Renal cortical epithelial cell (primary cell): ENCODE measurements at regions not wholly inside any gene's neighbourhood (a gene's known extent, or its start where the extent isn't known, plus 50 kb on each side); places are given as distances from the start of the nearest gene placed in this dataset.
"Not testable (repeated sequence)": the region's sequence is repeated elsewhere in the genome, so short reads cannot be mapped to it uniquely, and the experiment has no call there.

Experiments used
- DNase-seq: peaks from one replicate; pipeline ENCODE4 v3.0.0-alpha.2; 2011; ENCODE audit warnings: low read depth

DNA sequence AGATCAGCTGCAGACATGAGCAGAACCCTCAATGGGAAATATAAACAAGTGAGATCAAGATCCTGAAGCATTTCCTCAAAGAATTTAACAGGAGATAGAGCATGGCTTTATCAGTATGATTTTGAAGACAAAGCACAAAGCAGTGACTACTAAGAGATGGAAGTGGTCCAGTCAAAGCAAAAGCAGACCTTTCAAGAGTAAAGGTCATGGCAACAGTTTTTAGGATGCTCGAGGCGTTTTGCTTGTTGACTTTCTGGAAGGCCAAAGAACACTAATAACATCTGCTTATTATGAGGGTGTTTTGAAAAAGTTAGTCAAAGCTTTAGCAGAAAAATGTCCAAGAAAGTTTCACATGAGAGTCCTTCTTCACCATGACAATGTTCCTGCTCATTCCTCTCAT lies 128.5 kb downstream of the KCNE4 start:
- no peak for DNase-seq

DNA sequence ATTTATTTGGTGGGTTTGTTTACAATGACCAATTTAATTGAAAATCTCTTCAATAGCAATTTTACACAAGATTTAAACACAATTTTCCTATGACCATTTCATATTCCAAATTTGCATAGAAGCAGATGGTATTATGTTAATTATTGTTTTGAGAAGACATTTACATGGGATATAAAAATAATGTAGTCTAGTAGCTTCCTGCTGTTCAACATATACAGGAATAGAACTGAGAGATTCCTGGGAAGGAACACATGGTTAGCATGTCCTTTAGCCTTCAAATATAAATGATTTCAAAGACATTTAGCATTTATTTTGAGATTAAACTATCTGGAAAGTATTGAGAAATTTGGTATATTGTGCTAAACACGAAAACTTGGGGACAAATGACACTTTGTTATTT lies 129.6 kb downstream of the KCNE4 start:
- DNase-seq: no peak

DNA sequence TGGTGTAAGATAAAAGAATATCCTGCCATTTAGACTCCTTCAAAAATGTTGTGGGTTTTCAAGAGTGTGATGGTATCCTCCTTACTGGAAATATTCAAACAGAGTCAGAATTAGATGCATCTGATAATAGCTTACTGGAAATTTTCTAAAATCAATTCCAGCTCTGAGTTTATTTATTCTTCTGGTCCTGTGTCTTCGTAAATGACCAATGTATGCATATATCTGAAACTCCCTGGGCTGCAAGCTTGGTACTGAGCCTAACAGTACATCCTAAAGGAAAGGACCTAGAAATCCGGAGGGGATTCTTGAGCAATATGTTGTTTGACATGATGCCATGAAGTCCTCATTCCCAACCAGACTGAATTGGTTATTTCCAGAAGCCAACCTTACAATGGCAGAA lies 130.4 kb downstream of the KCNE4 start:
- DNase-seq: no peak

DNA sequence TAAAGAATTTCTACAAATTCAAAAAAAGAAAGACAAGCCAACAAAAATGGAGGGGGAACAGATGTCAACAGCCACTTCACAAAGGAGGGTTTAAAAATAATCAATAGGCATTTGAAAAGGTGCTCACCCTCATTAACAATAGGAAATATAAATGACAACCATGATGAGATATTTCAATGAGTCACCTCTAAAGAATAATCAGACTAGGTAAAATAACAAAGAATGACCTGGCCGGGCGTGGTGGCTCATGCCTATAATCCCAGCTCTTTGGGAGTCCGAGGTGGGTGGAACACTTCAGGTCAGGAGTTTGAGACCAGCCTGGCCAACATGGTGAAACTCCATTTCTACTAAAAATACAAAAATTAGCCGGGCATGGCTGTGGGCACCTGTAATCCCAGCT lies 133.6 kb downstream of the KCNE4 start:
- no peak for DNase-seq

DNA sequence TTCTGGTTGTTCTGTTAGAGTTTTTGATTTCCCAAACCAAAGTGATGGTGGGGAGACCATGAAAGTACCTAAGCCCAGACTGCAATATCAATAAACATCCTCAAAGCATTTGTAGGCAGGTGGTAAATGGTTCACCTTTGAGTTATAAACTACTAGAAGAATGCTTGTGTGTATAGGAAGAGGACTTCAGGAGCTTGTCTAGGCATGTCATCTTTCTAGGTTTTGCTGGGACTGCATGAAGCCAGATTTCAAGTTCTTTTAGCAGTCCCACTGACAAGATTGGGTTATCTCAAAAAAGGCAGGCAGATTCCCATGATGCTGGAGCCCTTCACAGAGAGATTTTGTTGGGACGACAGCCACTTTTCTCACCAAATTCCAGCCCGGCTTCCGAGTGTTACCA lies 135.3 kb downstream of the KCNE4 start:
- DNase-seq: no peak

DNA sequence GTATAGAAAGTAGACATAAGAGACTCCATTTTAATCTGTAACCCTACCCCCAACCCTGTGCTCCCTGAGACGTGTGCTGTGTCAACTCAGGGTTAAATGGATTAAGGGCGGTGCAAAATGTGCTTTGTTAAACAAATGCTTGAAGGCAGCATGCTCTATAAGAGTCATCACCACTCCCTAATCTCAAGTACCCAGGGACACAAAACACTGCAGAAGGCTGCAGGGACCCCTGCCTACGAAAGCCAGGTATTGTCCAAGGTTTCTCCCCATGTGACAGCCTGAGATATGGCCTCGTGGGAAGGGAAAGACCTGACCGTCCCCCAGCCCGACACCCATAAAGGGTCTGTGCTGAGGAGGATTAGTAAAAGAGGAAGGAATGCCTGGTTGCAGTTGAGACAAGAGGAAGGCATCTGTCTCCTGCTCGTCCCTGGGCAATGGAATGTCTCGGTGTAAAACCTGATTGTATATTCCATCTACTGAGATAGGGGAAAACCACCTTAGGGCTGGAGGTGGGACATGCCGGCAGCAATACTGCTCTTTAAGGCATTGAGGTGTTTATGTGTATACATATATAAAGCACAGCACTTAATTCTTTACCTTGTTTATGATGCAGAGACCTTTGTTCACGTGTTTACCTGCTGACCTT lies 138.7 kb downstream of the KCNE4 start:
- not testable (repeated sequence) for DNase-seq

DNA sequence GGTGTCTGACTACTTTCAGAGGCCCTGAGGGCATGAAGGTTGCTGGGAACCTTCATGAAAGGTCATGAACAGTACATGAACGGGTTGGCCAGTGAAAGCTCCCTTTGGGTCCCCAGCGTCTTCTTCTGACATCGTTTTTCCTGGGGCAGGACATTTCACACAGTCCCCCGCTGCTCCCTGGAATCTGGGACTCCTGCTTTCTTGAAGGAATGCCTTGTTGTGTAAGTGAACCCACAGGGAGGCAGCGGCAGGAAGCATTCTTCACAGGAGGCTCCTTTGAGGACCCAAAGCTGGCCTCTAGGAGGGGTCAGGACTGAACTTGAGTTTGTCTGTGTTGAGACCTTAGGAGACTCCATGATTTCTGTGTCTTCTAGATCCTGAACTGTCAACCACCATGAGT lies 144.3 kb downstream of the KCNE4 start:
- DNase-seq: no peak

DNA sequence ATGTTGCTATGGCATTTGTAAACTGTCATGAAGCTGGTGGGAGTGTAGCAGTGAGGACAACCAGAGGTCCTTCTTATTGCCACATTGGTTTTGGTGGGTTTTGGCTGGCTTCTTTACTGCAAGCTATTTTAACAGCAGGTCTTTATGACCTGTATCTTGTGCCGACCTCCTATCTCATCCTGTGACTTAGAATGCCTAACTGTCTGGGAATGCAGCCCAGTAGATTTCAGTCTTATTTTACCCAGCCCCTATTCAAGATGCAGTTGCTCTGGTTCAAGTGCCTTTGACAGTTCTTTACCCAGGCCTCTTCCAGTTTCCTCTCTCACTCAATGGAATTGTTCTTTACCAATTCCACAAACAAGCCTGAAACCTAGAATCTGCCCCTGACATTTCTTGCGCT lies 145.1 kb downstream of the KCNE4 start:
- DNase-seq: no peak

DNA sequence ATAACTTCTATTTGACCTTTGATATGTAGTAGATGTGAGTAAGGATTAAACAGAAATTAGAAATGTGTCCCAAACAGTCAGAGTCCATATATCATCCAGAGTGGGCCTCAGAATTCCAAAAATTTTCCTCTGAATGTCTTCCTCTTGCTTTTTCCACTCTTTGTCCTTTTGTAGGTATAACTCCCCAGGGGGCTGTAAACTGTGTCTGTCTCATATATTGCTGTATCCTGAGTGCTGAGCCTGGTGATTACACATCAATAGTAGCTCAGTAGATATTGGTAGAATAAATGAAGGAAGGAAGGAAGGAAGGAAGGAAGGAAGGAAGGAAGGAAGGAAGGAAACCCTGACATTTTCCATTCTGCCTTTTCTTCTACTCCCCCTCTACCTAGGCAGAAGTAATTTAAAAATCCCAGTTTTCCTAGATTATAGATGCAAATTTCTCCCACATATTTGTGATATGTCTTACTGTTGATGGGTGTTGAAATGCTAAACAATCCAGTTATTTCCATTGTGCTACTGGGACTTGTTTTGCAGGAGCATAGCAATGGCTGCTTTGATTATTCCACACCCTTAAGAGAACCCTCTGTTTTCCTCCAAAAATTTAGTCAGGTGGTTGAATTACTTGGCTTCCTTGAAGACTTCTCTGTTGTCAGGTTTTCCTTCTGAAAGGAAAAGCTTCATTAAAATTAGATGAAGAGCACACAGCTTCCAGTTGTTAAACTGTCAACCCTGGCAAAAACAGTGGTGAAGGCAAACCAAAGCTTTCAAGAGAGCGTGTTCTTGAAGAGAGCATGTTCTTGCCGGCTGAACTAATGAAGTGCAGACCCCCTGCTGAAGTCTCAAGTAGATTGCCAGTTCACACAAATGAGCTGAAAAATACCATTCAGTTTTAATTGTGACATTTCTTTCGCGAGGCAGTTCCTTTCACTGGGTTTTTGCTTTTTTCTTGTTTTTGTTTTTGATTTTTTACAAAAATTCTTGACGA lies 147.8 kb downstream of the KCNE4 start:
- no peak for DNase-seq

DNA sequence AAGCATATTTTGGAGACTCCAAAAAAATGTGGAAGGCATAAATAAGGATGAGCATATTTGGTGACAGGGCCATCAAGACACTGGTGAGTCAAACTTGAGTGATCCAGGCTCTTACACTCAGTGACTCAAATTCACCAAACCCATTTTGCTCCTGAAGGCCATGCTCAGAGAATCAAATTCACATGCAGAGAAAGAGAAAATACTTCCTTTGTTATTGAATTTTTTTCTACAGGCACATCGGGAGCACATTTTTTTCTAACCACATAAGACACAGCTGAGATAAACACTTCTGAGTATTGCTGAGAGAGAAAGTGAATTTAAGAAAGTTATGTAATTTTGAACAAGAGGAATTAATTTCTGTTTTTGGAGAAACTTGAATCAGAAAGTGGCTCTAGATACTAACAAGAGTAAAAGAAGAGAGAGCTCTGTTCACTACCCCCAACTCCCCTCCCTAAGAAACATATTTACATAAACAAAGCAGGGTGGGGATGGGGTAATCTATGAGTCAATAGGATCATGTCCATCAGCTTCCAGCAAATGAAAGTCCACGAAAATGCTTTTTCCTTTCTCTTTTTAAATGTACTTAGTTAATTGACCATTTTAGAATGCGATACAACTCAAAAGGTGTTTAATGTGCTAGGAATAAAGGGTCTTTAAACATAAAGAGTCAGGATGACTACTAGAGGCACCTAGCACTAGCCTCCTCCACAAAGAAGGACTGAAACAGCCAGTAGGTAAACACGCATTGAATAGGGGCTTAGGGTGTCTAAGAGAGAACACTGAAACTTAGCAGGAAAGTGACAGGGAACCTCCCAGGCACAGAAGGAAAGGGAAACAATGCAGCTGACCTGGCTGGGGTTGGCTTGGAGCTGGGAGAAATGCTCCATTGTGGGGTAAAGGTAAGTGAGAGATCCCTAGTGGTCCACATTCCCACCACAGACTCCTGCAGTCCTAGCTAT lies 152.3 kb downstream of the KCNE4 start:
- DNase-seq: no peak

DNA sequence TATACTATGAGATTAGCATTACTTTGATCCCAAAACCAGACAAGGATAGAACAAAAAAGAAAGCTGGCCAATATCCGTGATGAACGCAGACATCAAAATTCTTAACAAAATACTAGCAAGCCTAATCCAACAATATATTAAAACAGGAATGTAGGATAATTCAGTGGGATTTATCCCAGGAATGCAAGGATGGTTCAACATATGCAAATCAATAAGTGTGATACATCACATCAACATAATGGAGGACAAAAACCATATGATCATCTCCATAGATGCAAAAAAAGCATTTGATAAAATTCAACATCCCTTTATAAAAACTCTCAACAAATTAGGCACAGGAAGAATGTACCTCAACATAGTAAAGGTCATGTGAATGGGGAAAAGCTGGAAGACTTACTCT lies 158.5 kb downstream of the KCNE4 start:
- DNase-seq: no peak

DNA sequence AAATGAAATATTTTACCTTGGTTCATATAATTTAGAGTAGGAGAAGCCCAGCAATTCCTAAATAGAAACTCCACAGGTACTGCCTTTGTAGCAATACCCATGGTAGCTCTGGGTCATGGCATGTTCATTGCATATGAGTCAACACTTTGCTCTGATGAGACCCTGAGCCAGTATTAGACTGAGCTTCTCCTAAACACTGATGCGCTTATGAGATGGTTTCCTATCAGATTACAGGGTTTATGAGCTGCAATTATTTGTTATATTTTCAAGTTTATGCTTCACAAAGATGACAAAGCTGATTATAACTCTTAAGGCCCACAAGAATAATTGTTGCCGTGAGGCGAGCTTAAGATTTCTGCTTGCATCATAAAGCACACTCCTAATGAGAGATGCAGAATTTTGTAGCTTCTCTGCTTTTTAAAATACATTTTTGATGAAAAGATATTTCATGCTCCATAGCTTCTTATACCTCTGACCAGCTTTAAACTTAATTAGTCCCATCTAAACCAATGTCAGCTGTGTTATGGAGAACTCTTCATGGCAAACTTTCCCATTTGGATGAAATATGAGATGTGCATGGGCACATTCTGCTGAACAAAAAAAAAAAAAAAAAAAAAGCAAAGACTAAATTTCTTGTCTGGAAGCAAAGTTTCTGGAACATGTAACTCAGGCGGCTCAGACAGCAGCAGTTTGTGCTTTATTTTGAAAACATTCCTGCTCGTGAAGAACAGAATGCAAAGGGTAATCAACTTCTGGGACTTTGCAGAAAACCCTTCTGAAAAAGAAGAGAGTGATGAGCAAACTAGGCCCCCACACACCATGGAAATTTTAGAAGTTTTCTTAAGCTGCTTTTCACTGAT lies 162.6 kb downstream of the KCNE4 start:
- DNase-seq: no peak

DNA sequence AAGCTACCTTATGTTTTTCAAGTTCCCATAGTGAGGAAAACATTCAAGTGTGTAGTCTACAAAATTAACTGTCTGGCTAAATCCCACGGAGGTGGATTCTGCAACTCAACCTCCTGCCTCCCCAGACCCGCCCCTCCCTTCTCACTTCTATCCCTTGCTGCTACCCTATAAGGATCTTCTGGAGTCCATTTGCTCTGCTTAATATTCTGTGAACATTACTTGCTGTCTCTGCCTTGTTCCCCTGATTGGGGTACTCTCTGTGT lies 163.2 kb downstream of the KCNE4 start:
- no peak for DNase-seq

DNA sequence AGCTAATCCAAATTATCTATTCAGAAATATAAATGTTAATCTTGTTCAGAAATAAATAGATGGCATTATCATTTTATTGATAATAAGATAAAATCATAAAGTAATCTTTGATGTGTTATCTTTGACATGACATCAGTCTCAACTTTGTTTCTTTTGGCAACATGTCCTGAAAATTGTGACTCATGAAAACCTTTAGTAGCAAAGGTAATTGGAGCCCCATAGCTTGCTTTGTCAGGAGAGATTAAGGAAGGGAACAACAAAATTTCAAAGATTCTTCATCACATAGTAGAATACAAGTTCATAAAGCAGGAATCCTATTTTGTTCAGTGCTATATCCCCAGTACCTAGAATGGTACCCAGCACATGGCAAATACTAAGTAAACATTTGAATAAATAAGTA lies 165.4 kb downstream of the KCNE4 start:
- no peak for DNase-seq

DNA sequence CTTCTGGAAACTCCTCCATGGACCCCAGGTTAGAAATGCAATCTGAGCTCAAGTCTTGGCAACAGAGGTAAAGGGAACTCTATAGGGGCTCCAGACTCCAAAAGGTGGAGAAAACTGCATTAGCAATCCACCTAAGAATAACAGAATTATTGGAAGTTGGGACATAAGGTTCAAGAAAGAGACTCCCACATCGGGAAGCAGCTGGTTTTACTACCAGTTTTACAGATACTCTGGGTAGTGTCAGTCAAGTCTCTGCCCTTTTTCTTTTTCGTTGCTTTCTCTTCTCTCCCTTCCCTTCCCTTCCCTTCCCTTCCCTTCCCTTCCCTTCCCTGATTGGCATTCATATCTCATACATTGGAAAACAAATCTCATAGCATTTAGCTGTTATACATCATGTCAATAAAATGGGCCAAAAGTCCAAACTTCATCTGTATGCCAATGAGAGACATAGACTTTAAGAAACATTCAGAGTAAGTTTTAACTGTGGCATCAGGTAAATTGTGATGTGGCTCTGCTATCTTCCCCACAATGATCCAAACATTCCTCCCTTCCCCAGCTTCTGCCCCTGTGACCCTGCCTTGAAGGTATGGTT lies 166.7 kb downstream of the KCNE4 start:
- no peak for DNase-seq

DNA sequence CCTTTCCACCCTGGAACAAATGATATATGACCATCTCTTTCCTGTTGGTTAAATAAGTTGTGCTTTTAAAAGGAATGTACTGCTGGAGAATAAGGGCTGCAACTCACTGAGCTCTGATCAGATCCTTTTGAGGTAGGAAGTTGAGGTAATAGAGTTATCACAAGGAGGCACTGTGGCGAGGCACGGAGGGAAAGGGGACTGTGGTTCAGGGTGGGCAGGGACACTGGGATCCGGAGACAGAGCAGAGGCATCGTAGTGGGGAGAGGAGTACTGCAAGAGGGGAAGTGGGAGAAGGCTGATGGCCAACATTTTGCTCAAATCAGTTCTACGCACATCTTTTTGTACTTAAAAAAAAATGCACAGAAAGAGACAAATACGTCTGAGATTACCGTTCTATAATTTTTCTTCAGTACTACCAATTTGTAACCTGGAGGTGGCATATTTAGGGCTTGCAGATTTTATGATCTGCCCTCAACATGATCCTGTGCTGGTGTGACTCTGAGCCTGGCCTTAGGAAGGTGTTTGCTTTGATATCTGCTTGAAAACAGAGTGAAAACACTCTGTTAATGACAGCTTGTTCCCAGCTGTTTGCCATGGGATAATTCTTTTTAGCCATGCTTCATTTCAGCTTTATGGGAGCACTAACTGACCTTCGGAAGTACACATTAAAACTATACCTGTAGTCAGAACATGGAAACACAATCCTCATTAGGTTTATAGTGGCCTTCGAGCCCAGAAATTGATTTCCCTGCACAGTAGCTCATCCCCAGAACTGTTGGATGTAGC lies 168.1 kb downstream of the KCNE4 start:
- no peak for DNase-seq

DNA sequence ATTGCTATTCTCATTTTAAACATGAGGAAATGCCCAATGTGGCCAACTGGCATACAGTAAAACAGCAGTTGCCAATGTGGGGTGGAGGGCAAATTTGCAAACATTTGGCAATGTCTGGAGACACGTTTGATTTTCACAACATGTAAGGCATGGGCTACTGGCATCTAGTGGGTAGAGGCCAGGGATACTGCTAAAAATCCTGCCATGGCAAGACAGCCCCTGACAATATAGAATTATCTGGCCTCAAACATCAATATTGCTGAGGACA lies 168.6 kb downstream of the KCNE4 start:
- no peak for DNase-seq

DNA sequence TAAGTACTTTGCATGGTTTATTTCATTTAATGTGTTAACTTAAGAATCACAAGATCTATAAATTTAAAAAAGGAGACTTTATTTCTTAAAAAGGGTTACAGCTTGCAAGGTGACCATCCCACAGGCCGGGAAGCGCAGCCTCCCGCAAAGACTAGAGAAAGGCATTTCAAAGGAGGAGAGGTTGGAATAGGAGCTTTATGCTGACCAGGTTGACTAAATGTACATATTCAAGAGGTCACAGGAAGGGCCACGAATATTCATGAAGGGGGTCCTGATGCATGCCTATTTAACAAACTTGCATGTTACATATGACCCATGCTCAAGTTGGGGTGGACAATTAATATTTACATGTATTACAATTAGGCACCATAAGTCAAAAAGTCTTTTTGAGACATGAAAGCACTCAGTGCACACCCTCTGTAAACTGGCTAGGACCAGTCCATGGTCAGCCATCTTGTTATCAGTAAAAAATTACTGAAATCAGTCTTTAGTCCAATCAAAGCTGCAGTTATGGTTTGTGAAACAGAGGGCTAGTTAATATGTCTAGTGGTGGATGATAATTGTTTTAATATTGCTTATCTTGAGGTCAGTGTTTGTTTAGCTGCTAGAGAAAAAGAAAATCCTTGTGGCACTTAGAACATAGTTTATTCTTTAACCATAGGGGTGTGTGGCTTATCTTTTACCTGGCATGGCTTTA lies 169.3 kb downstream of the KCNE4 start:
- no peak for DNase-seq

DNA sequence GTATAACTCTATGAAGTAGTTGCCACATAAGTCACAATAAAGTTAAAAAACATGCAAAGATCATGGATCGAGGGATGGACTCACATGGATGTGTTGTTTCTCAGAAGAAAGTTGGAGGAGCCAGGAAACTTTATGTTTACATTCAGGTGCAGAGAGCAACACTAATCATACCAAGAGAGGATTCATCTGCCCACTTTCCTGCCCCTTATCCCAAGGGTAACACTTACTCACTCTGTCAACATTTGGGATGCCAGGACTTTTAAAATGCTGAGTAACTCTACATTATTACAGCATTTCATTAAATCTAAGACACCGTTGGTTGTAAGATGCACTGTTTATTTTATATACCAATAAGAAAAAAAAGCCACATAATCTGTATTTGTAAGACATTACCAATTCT lies 170.4 kb downstream of the KCNE4 start:
- peak; percentile 49 for DNase-seq

DNA sequence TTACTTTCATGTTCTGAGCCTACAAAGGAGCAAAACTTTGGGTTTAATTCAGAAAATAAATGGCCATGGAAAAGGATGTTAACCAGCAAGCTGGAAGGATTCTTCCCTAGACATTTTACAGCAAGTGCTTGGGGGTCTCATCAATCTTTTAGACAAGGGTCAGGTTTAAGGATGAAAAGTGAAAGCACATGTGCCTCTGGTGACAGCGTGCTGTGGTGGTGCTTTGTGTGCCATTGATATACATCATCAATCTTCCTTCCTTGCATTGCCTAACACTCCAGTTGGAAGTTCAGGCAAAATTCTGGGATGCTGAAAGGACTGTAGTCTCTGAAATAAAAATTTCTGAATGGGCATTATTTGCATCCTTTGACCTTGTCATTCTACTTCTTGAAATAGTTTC lies 171.2 kb downstream of the KCNE4 start:
- no peak for DNase-seq
